ENCODE measurements at regions not wholly inside any gene's neighbourhood (a gene's known extent, or its start where the extent isn't known, plus 50 kb on each side); places are given as distances from the start of the nearest gene placed in this dataset.

DNA sequence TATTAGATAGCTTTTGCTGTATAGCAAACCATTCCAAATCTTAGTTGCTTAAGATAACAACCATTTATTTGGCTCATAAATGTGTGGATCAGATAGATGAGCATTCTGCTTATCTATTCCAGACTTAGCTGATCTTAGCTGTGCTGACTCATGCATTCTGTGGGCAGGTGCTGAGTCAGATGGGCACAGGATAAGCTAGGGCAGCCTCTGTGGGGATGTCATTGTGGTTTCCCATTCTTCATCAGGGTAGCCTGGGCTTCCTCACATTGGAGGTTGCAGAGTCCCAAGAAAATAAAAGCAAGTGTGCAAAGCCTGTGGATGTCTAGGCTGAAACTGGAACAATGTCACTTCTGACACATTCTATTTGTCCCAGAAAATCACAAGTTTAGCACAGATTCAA, 917.0 kb downstream of the TYW1 start:
- TF ChIP-seq, protein P1, sequence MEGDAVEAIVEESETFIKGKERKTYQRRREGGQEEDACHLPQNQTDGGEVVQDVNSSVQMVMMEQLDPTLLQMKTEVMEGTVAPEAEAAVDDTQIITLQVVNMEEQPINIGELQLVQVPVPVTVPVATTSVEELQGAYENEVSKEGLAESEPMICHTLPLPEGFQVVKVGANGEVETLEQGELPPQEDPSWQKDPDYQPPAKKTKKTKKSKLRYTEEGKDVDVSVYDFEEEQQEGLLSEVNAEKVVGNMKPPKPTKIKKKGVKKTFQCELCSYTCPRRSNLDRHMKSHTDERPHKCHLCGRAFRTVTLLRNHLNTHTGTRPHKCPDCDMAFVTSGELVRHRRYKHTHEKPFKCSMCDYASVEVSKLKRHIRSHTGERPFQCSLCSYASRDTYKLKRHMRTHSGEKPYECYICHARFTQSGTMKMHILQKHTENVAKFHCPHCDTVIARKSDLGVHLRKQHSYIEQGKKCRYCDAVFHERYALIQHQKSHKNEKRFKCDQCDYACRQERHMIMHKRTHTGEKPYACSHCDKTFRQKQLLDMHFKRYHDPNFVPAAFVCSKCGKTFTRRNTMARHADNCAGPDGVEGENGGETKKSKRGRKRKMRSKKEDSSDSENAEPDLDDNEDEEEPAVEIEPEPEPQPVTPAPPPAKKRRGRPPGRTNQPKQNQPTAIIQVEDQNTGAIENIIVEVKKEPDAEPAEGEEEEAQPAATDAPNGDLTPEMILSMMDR (conservative IDR thresholded peaks at IDR 0.05 in 1 of 2, IDR thresholded peaks at IDR 0.05 in 1 of 2; ENCODE audit: low read depth in 1 of 2, low read length in 2 of 2) = no peak
- TF ChIP-seq EZH2 (IDR thresholded peaks at IDR 0.05; ENCODE audit: low read length, missing control alignments) = no peak

All from fibroblast of lung (primary cell).